NCI-H1694 treated with DMSO at 0.1 percent for 48 hours (cell line): ENCODE measurements at regions not wholly inside any gene's neighbourhood (a gene's known extent, or its start where the extent isn't known, plus 50 kb on each side); places are given as distances from the start of the nearest gene placed in this dataset.

ENCODE experiments used
- DNase-seq: peaks from one replicate; lab custom pipeline; 2025; lab: John Stamatoyannopoulos, UW

GRCh38 chr13:111645598-111646455, 325.4 kb downstream of the TEX29 start:
- DNase-seq: no peak

- no peak for DNase-seq
Observed at GRCh38 chr13:111646456-111646855, 326.0 kb downstream of the TEX29 start.

GRCh38 chr13:111648885-111649284, 328.4 kb downstream of the TEX29 start:
- DNase-seq: no peak

GRCh38 chr13:111650626-111651025, 330.2 kb downstream of the TEX29 start:
- DNase-seq: no peak

- no peak for DNase-seq
Observed at GRCh38 chr13:111652676-111653075, 332.2 kb downstream of the TEX29 start.

GRCh38 chr13:111654531-111654930, 334.1 kb downstream of the TEX29 start:
- DNase-seq: no peak

GRCh38 chr13:111656439-111656838, 336.0 kb downstream of the TEX29 start:
- no peak for DNase-seq

- no peak for DNase-seq
Observed at GRCh38 chr13:111657013-111657412, 336.6 kb downstream of the TEX29 start.

- DNase-seq: no peak
Observed at GRCh38 chr13:111658145-111659100, 338.0 kb downstream of the TEX29 start.

- DNase-seq: no peak
Observed at GRCh38 chr13:111659219-111659775, 338.9 kb downstream of the TEX29 start.

GRCh38 chr13:111659842-111660241, 339.4 kb downstream of the TEX29 start:
- no peak for DNase-seq

- no peak for DNase-seq
Observed at GRCh38 chr13:111661052-111661451, 340.6 kb downstream of the TEX29 start.

- DNase-seq: no peak
Observed at GRCh38 chr13:111661776-111662175, 341.3 kb downstream of the TEX29 start.

- no peak for DNase-seq
Observed at GRCh38 chr13:111662451-111662850, 342.0 kb downstream of the TEX29 start.

GRCh38 chr13:111662895-111663294, 342.5 kb downstream of the TEX29 start:
- DNase-seq: no peak

GRCh38 chr13:111663505-111663904, 343.1 kb downstream of the TEX29 start:
- no peak for DNase-seq

GRCh38 chr13:111663953-111664421, 343.5 kb downstream of the TEX29 start:
- no peak for DNase-seq

- DNase-seq: no peak
Observed at GRCh38 chr13:111664696-111665095, 344.3 kb downstream of the TEX29 start.

- no peak for DNase-seq
Observed at GRCh38 chr13:111665691-111666095, 345.3 kb downstream of the TEX29 start.

- no peak for DNase-seq
Observed at GRCh38 chr13:111666164-111666776, 345.8 kb downstream of the TEX29 start.

- no peak for DNase-seq
Observed at GRCh38 chr13:111667757-111668156, 347.3 kb downstream of the TEX29 start.

- DNase-seq: no peak
Observed at GRCh38 chr13:111668451-111668850, 348.0 kb downstream of the TEX29 start.
